NB4 (cell line): ENCODE measurements at regions not wholly inside any gene's neighbourhood (a gene's known extent, or its start where the extent isn't known, plus 50 kb on each side); places are given as distances from the start of the nearest gene placed in this dataset.

Source experiments
- CTCF ChIP-seq: IDR thresholded peaks from one replicate; pipeline ENCODE4 v1.5.1; 2012; ENCODE audit warnings: low read depth, low read length
- MAX ChIP-seq: IDR thresholded peaks from 2 replicates; pipeline ENCODE4 v1.6.1; 2011; ENCODE audit warnings: low read depth, low read length
- MYC ChIP-seq: IDR thresholded peaks from 2 replicates; pipeline ENCODE4 v1.6.1; 2011; ENCODE audit warnings: low read depth, low read length
- POLR2A ChIP-seq: IDR thresholded peaks from 2 replicates; pipeline ENCODE4 v1.6.1; 2011; ENCODE audit warnings: mild to moderate bottlenecking; ENCODE audit not compliant: insufficient read length; ENCODE audit errors: extremely low read depth

GRCh38 chr7:41763626-41764025 lies 60.7 kb upstream of the INHBA start:
- TF ChIP-seq CTCF (no peak), MAX (no peak), POLR2A (no peak), MYC (no peak)
